ENCODE measurements at regions not wholly inside any gene's neighbourhood (a gene's known extent, or its start where the extent isn't known, plus 50 kb on each side); places are given as distances from the start of the nearest gene placed in this dataset.

- TF ChIP-seq CTCF (IDR thresholded peaks at IDR 0.05), result no peak
- no peak for TF ChIP-seq ZFX (IDR thresholded peaks at IDR 0.05; ENCODE audit: borderline replicate concordance)
Measured at GRCh38 chr15:88983861-88984429, 70.8 kb upstream of the MFGE8 start.
